ENCODE measurements at regions not wholly inside any gene's neighbourhood (a gene's known extent, or its start where the extent isn't known, plus 50 kb on each side); places are given as distances from the start of the nearest gene placed in this dataset.

GRCh38 chr6:150314230-150315188, 54.3 kb upstream of the IYD start:
- TF ChIP-seq RAD21 (IDR thresholded peaks at IDR 0.05; ENCODE audit: low read depth): no peak
- TF ChIP-seq EP300 (IDR thresholded peaks at IDR 0.05; ENCODE audit: borderline replicate concordance): no peak
- no peak for TF ChIP-seq TEAD4 (IDR thresholded peaks at IDR 0.05)
- no peak for TF ChIP-seq USF1 (IDR thresholded peaks at IDR 0.05)
- TF ChIP-seq TCF12 (IDR thresholded peaks at IDR 0.05; ENCODE audit: low read depth): no peak
- no peak for TF ChIP-seq FOXM1 (IDR thresholded peaks at IDR 0.05; ENCODE audit: borderline replicate concordance, low read depth)
- TF ChIP-seq YY1 (IDR thresholded peaks at IDR 0.05; ENCODE audit: low read depth): no peak
- no peak for TF ChIP-seq CREB1 (IDR thresholded peaks at IDR 0.05; ENCODE audit: low read depth)
- no peak for TF ChIP-seq MAX (IDR thresholded peaks at IDR 0.05)
- TF ChIP-seq CEBPB (IDR thresholded peaks at IDR 0.05): no peak
- no peak for TF ChIP-seq TAF1 (IDR thresholded peaks at IDR 0.05; ENCODE audit: low read depth)
- TF ChIP-seq REST (IDR thresholded peaks at IDR 0.05; ENCODE audit: low read depth): no peak
- TF ChIP-seq NFIC (IDR thresholded peaks at IDR 0.05): no peak

All from Ishikawa (cell line).